EH (cell line): ENCODE measurements at regions not wholly inside any gene's neighbourhood (a gene's known extent, or its start where the extent isn't known, plus 50 kb on each side); places are given as distances from the start of the nearest gene placed in this dataset.

Experiments
- DNase-seq: peaks from one replicate; pipeline ENCODE4 v3.0.0-alpha.2; 2015; ENCODE audit warnings: low read depth

- peak; percentile 42 for DNase-seq
These were observed 79.7 kb upstream of the GNG2 start for GRCh38 chr14:51780741-51781140.

GRCh38 chr14:51781381-51781780 is 79.0 kb upstream of the GNG2 start:
- DNase-seq = no peak

GRCh38 chr14:51782435-51782834 is 78.0 kb upstream of the GNG2 start:
- DNase-seq = no peak

DNA sequence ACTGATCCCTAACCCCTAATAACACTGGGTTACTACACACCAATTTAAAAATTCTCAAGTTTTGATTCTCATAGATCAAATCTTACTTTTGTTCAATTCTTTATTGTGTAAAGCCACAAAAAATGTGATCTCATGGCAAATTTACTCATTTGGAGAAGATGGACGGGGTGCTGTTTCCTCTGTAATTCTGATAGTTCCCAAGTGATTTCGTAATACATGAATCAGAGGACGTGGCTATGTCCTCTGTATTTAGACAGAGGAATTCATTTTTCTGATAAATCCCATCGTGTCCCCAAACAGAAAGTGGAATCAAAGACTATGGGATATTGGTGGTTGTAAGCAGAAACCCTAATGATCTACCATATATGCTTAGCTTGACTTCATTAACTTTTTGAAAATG is 76.6 kb upstream of the GNG2 start:
- peak; percentile 78 for DNase-seq

- no peak for DNase-seq
These were observed 75.9 kb upstream of the GNG2 start for GRCh38 chr14:51784466-51784865.

GRCh38 chr14:51786227-51786626 is 74.2 kb upstream of the GNG2 start:
- DNase-seq = no peak

DNA sequence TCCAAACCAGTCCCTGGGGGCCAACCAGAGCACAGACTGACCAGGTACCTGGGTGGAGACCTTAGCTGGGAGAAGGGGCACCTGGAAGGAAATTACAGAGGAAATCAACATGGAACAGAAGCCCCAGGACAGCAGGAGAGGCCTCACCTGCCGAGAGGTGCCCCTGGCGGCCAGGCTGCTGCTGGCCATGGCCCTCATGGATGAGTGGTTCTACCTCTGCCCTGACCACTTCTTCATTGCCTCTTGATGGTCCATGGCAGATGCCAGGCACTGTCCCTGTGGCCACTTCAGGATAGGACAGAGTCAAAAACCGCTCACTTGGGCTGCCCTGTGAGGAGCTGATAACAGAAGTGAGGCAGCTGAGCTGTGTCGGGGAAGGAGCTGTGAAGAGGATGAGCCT is 73.1 kb upstream of the GNG2 start:
- no peak for DNase-seq

DNA sequence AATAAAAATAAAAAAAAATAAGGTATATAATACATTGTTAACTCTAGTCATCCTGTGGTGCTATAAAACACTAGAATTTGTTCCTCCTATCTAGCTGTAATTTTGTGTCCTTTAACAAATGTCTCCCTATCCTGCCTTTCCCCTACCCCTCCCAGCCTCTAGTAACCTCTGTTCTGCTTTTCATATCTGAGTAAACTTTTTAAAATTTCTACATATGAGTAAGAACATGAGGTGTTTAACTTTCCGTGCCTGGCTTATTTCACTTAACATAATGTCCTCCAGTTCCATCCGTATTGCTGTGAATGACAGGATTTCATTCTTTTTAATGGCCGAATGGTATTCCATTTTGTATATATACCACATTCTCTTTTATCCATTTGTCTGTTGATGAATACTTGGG is 71.3 kb upstream of the GNG2 start:
- DNase-seq = no peak

GRCh38 chr14:51789596-51789995 is 70.8 kb upstream of the GNG2 start:
- DNase-seq = no peak

DNA sequence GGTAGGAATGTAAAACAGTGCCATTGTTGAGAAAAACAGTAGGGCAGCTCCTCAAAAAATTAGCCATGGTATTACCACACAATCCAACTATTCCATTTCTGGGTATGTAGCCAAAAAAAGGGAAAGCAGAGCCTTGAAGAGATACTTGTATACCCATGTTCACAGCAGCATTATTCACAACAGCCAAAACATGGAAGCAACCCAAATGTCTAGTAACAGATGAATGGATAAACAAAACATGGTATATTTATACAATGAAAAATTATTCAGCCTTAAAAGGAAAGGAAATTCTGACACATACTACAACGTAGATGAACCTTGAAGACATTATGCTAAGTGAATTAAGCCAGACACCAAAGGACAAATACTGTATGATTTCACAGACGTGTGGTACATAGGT is 67.6 kb upstream of the GNG2 start:
- peak; percentile 35 for DNase-seq

GRCh38 chr14:51805541-51805940 is 54.9 kb upstream of the GNG2 start:
- DNase-seq = no peak

DNA sequence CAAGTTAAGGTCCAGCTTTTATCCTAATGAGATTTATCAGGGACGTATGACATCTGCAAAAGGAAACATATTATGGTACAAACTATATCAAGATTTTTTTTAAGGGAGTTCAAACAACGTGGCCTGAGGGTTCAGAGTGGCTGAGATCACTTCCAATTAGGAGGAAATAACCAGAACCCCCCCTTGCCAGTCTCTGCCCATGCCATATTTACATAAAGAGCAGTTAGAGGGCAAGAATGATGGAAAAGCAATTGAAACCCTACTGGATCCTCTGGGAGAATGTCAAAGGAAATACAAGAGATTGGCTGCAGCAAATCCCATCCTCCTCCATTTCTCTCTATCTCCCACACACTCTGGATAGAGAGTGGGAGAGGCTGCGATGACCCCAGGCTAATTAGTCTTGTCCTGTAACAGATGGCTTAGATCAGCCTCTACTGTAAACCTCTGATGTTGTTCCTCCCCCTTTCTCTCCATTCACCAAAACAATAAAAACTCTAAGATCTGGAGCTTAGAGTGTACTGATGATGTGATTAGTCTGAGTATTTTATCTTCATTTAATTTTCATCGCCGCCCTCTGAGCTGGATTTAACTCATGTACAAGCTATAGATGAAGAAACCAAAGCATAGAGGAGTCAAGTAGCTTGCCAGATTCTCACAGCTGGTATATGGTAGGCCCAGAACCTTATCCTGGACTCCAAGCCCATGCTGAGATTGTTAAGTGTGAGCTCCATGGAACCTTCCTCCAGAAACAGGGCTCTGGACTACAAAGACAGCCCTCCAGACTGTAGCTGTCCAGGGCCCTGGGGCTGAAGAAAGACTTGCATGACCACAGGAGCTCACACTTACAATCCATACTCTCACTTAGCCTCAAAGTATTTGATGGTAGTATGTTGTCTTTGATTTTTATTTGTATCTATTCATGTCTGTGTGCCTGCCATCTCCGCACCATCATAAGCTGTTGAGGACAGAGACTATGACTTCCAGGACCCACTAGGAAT is 54.1 kb upstream of the GNG2 start:
- no peak for DNase-seq

GRCh38 chr14:51807356-51807755 is 53.1 kb upstream of the GNG2 start:
- no peak for DNase-seq
